ENCODE measurements at regions not wholly inside any gene's neighbourhood (a gene's known extent, or its start where the extent isn't known, plus 50 kb on each side); places are given as distances from the start of the nearest gene placed in this dataset.

GRCh38 chr11:45502226-45502545 lies 163.2 kb downstream of the CHST1 start:
- CTCF ChIA-PET: no interaction called here
- no peak for DNase-seq (ENCODE audit: extremely low spot score)
- POLR2A ChIA-PET: no interaction called here
- no peak for TF ChIP-seq NFRKB (IDR thresholded peaks at IDR 0.05)
- TF ChIP-seq TARDBP (IDR thresholded peaks at IDR 0.05): no peak
- no peak for TF ChIP-seq CTBP1 (IDR thresholded peaks at IDR 0.05; ENCODE audit: borderline replicate concordance)
- TF ChIP-seq FOXM1 (IDR thresholded peaks at IDR 0.05; ENCODE audit: borderline replicate concordance): no peak
- TF ChIP-seq PKNOX1 (IDR thresholded peaks at IDR 0.05): no peak

- CTCF ChIA-PET: interaction anchor here (0.6 kb wide), 1 partner anchor 167 kb away, joined by 3 read pairs; no protein-coding TSS in a partner anchor
- no peak for TF ChIP-seq NFRKB (IDR thresholded peaks at IDR 0.05)
- TF ChIP-seq FOXK2 (IDR thresholded peaks at IDR 0.05): no peak
- POLR2A ChIA-PET: no interaction called here
- no peak for DNase-seq (ENCODE audit: extremely low spot score)
These were observed 163.8 kb downstream of the CHST1 start for GRCh38 chr11:45501392-45502225.

GRCh38 chr11:45500451-45500850 lies 165.0 kb downstream of the CHST1 start:
- TF ChIP-seq PKNOX1 (IDR thresholded peaks at IDR 0.05) (no peak), SUZ12 (IDR thresholded peaks at IDR 0.05) (no peak), TARDBP (IDR thresholded peaks at IDR 0.05) (no peak), ZNF384 (IDR thresholded peaks at IDR 0.05) (no peak), NFRKB (IDR thresholded peaks at IDR 0.05) (no peak), HDGF (IDR thresholded peaks at IDR 0.05; ENCODE audit: borderline replicate concordance) (no peak), LEF1 (IDR thresholded peaks at IDR 0.05; ENCODE audit: borderline replicate concordance) (no peak), FOXM1 (IDR thresholded peaks at IDR 0.05; ENCODE audit: borderline replicate concordance) (no peak), ARNT (IDR thresholded peaks at IDR 0.05) (no peak), ELF4 (IDR thresholded peaks at IDR 0.05) (no peak), CTBP1 (IDR thresholded peaks at IDR 0.05; ENCODE audit: borderline replicate concordance) (no peak), FOXK2 (IDR thresholded peaks at IDR 0.05) (no peak), FOXA1 (IDR thresholded peaks at IDR 0.05) (no peak), BHLHE40 (IDR thresholded peaks at IDR 0.05; ENCODE audit: borderline replicate concordance) (no peak), SP1 (IDR thresholded peaks at IDR 0.05) (no peak)
- CTCF ChIA-PET: interaction anchor here (0.6 kb wide), 1 partner anchor 198 kb away, joined by 3 read pairs; no protein-coding TSS in a partner anchor
- POLR2A ChIA-PET: no interaction called here
- no peak for DNase-seq (ENCODE audit: extremely low spot score)

GRCh38 chr11:45494738-45495137 lies 170.7 kb downstream of the CHST1 start:
- ChIA-PET POLR2A (no interaction called here), CTCF (no interaction called here)
- TF ChIP-seq HDGF (IDR thresholded peaks at IDR 0.05; ENCODE audit: borderline replicate concordance) (no peak), SP1 (IDR thresholded peaks at IDR 0.05) (no peak), CTBP1 (IDR thresholded peaks at IDR 0.05; ENCODE audit: borderline replicate concordance) (no peak), FOXA1 (IDR thresholded peaks at IDR 0.05) (no peak), FOXM1 (IDR thresholded peaks at IDR 0.05; ENCODE audit: borderline replicate concordance) (no peak), ARNT (IDR thresholded peaks at IDR 0.05) (no peak), LEF1 (IDR thresholded peaks at IDR 0.05; ENCODE audit: borderline replicate concordance) (no peak), FOXK2 (IDR thresholded peaks at IDR 0.05) (no peak), TARDBP (IDR thresholded peaks at IDR 0.05) (no peak), PKNOX1 (IDR thresholded peaks at IDR 0.05) (no peak), ZNF384 (IDR thresholded peaks at IDR 0.05) (no peak), ELF4 (IDR thresholded peaks at IDR 0.05) (no peak), SUZ12 (IDR thresholded peaks at IDR 0.05) (no peak), L3MBTL2 (conservative IDR thresholded peaks at IDR 0.05) (no peak), NFRKB (IDR thresholded peaks at IDR 0.05) (no peak), BHLHE40 (IDR thresholded peaks at IDR 0.05; ENCODE audit: borderline replicate concordance) (no peak)

GRCh38 chr11:45489281-45489905 lies 176.0 kb downstream of the CHST1 start:
- no peak for DNase-seq (ENCODE audit: extremely low spot score)
- ChIA-PET POLR2A (no interaction called here), CTCF (no interaction called here)
- TF ChIP-seq SUZ12 (IDR thresholded peaks at IDR 0.05) (no peak), ELF4 (IDR thresholded peaks at IDR 0.05) (no peak), L3MBTL2 (conservative IDR thresholded peaks at IDR 0.05) (no peak), FOXA1 (IDR thresholded peaks at IDR 0.05) (no peak), PKNOX1 (IDR thresholded peaks at IDR 0.05) (no peak), CTBP1 (IDR thresholded peaks at IDR 0.05; ENCODE audit: borderline replicate concordance) (no peak), ZNF384 (IDR thresholded peaks at IDR 0.05) (no peak), FOXK2 (IDR thresholded peaks at IDR 0.05) (no peak), SP1 (IDR thresholded peaks at IDR 0.05) (no peak), FOXM1 (IDR thresholded peaks at IDR 0.05; ENCODE audit: borderline replicate concordance) (no peak), TARDBP (IDR thresholded peaks at IDR 0.05) (no peak), BHLHE40 (IDR thresholded peaks at IDR 0.05; ENCODE audit: borderline replicate concordance) (no peak), ARNT (IDR thresholded peaks at IDR 0.05) (no peak)

More at GRCh38 chr11:45494738-45495137, 170.7 kb downstream of the CHST1 start:
- DNase-seq (ENCODE audit: extremely low spot score): no peak
